Stomach (tissue), 8 donors: ENCODE measurements at regions not wholly inside any gene's neighbourhood (a gene's known extent, or its start where the extent isn't known, plus 50 kb on each side); places are given as distances from the start of the nearest gene placed in this dataset.

Source experiments
- DNase-seq, 2 donors: peaks; one replicate each; pipeline versions ENCODE4 v3.0.0 to v3.0.0-alpha.2; 2013 to 2019
- H3K27ac ChIP-seq, 5 donors: fragments of 200-600 bp in 4 of 5; sonication (generic) in 4 of 5; one replicate each; pipeline ENCODE4 v1.5.1; 2013 to 2019; ENCODE audit warnings: mild to moderate bottlenecking in 1 of 5, moderate library complexity in 1 of 5
- H3K27me3 ChIP-seq, 3 donors: fragments of 200-600 bp; sonication (generic); one replicate each; pipeline ENCODE4 v1.5.1; 2017 to 2019; ENCODE audit warnings: mixed run types in 1 of 3
- H3K36me3 ChIP-seq, 4 donors: fragments of 200-600 bp; sonication (generic); 1 replicate in 3 of 4; 2 replicates in 1 of 4; pipeline ENCODE4 v1.5.1; 2016 to 2019
- H3K4me1 ChIP-seq, 4 donors: fragments of 200-600 bp; sonication (generic); one replicate each; pipeline ENCODE4 v1.5.1; 2016 to 2019
- H3K4me3 ChIP-seq, 4 donors: fragments of 200-600 bp; sonication (generic) in 3 of 4; one replicate each; pipeline ENCODE4 v1.5.1; 2016 to 2019; ENCODE audit warnings: mild to moderate bottlenecking in 1 of 4
- H3K9me3 ChIP-seq, 4 donors: fragments of 200-600 bp; sonication (generic); one replicate each; pipeline ENCODE4 v1.5.1; 2016 to 2019
- EP300 ChIP-seq: sonication (generic); formaldehyde crosslinking; IDR thresholded peaks from one replicate; pipeline ENCODE4 v1.6.1; 2017; ENCODE audit warnings: antibody characterized with exemption
- POLR2A ChIP-seq, 4 donors: fragments of 450-650 bp; IDR thresholded peaks; one replicate each; pipeline ENCODE4 v1.6.1; 2016; ENCODE audit warnings: antibody characterized with exemption in 4 of 4, control low read depth in 2 of 4, mild to moderate bottlenecking in 1 of 4, moderate library complexity in 1 of 4
- POLR2AphosphoS5 ChIP-seq, 3 donors: sonication (generic); formaldehyde crosslinking; IDR thresholded peaks; one replicate each; pipeline ENCODE4 v1.6.1; 2016; ENCODE audit warnings: antibody characterized with exemption in 3 of 3
- WGBS, 5 donors: extraction: QIAGEN DNeasy Blood & Tissue Kit in 3 of 5; methylation state at CpG; one replicate each; pipeline versions ENCODE4 v1.1.5 to v1.1.7; 2013 to 2018; 5-methylcytosine and 5-hydroxymethylcytosine counted together
- intact Hi-C: fragments of 100-400 bp; cut with DNase I; formaldehyde crosslinking; loops from one replicate; pipeline ENCODE4 v1.15.1; 2023; ENCODE audit warnings: low total_unique reads
- TF ChIP-seq, protein P1 (sequence below), 7 experiments: fragments of 450-650 bp in 4 of 7; fragments of 200-600 bp in 3 of 7; sonication (generic) in 3 of 7; IDR thresholded peaks; one replicate each; pipeline ENCODE4 v1.5.1; 2016 to 2019; ENCODE audit warnings: antibody characterized with exemption in 7 of 7, control low read depth in 2 of 7, mild to moderate bottlenecking in 1 of 7
- donor health status: healthy with polysubstance abuse.
- donor health status: Bipolar disorder and iron deficiency.
- donor health status: healthy.

DNA sequence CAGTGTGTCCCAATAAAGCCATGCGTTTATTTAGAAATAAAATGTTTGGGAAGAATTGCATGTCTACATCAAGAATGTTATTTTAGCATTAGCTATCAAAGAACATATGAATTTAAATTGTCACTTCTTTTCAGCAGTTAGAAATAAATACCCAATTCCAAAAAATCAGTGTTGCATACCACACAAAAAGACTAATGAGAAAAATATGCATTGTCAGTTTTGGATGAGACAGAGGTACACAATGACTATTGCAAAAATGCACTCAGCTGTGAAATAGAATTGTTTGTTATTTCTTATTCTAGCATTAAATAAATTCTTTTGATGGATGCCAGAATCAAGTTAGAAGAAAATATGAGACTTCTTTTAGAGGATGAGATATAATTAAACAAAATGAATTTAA lies 833.9 kb downstream of the SLITRK1 start:
- intact Hi-C loops = no loop called here
- TF ChIP-seq, protein P1, sequence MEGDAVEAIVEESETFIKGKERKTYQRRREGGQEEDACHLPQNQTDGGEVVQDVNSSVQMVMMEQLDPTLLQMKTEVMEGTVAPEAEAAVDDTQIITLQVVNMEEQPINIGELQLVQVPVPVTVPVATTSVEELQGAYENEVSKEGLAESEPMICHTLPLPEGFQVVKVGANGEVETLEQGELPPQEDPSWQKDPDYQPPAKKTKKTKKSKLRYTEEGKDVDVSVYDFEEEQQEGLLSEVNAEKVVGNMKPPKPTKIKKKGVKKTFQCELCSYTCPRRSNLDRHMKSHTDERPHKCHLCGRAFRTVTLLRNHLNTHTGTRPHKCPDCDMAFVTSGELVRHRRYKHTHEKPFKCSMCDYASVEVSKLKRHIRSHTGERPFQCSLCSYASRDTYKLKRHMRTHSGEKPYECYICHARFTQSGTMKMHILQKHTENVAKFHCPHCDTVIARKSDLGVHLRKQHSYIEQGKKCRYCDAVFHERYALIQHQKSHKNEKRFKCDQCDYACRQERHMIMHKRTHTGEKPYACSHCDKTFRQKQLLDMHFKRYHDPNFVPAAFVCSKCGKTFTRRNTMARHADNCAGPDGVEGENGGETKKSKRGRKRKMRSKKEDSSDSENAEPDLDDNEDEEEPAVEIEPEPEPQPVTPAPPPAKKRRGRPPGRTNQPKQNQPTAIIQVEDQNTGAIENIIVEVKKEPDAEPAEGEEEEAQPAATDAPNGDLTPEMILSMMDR (IDR thresholded peaks at IDR 0.05) = no peak
- no peak for TF ChIP-seq EP300
- no peak for TF ChIP-seq POLR2AphosphoS5 (IDR thresholded peaks at IDR 0.05)
- TF ChIP-seq POLR2A (IDR thresholded peaks at IDR 0.05) = no peak
- Histone ChIP-seq H3K4me1 (no peaks in the 10 kb centered on the region), H3K27me3 (no peaks in the 10 kb centered on the region), H3K27ac (no peak overlapping the region), H3K36me3 (no peaks in the 10 kb centered on the region), H3K9me3 (peaks cover 0 to 4% (median 0%) of the 10 kb centered on the region in 4 donors), H3K4me3 (no peak overlapping the region)
- DNase-seq = no peak
- WGBS, 5 donors = 78 to 90% (median 84%) methylated on average over 1 of the region's 1 CpG

DNA sequence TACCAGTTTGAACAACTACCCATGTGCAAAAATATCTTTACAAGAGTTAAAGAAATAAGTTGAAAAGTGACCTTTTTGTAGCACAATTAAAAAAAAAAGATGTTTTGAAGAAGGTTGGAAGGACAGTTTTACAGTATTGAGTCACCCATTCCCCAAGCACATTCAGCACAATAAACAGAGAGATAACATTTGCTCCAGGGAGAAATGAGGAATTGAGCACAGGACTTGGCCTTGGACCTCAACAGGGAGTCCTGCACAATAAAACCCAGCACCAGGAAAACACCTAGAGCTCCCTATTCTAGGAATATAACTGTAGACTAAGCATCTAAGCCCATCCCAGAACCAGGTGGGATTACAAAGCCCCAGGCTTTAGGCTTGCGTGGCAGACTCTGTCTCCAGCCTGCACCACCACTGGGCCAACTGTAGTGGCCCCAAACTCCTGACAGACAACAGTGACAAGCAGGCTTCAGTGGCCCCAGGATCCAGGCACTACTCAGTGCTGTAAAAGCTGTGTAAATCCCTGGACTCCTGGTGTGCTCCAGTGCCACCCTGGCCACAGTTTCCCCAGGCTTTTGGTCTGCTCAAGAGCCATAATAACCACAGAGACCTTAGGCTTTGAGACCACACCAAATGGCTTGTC lies 857.2 kb downstream of the SLITRK1 start:
- 78 to 100% (median 80%) methylated on average over 1 of the region's 1 CpG for WGBS, 5 donors
- no peak overlapping the region for H3K27ac ChIP-seq
- TF ChIP-seq POLR2A (IDR thresholded peaks at IDR 0.05) = no peak
- TF ChIP-seq, protein P1 (IDR thresholded peaks at IDR 0.05) = no peak
- TF ChIP-seq EP300 = no peak
- TF ChIP-seq POLR2AphosphoS5 (IDR thresholded peaks at IDR 0.05) = no peak
- H3K9me3 ChIP-seq = peaks cover 0 to 5% (median 0%) of the 10 kb centered on the region in 4 donors
- DNase-seq = no peak
- H3K36me3 ChIP-seq = no peaks in the 10 kb centered on the region
- H3K4me1 ChIP-seq = no peaks in the 10 kb centered on the region
- no peaks in the 10 kb centered on the region for H3K27me3 ChIP-seq
- H3K4me3 ChIP-seq = no peak overlapping the region
- intact Hi-C loops = no loop called here

DNA sequence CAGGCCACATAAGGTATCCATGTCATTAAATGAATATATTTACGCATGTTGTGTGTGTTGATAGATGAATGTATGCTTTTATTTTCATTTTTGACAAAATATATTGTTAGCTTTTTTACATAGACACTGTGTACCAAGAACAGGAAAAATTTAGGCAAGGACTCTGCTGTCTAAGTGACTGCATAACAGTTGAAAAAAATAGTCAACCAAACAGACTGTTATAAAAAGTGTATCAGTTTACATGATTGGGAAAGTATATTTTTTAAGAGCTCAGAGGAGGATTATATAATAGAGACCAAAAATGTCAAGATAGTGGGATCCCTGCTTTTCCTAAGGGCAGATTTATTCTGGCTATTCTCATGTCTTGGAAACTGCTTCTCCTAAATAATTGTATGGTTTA lies 858.0 kb downstream of the SLITRK1 start:
- H3K36me3 ChIP-seq = no peaks in the 10 kb centered on the region
- H3K4me3 ChIP-seq = no peak overlapping the region
- 78 to 100% (median 86%) methylated on average over 1 of the region's 1 CpG for WGBS, 5 donors
- intact Hi-C loops = no loop called here
- H3K27ac ChIP-seq = no peak overlapping the region
- H3K4me1 ChIP-seq = no peaks in the 10 kb centered on the region
- no peak for DNase-seq
- H3K9me3 ChIP-seq = no peaks in the 10 kb centered on the region
- TF ChIP-seq EP300 (no peak), POLR2AphosphoS5 (IDR thresholded peaks at IDR 0.05) (no peak), POLR2A (IDR thresholded peaks at IDR 0.05) (no peak)
- TF ChIP-seq, protein P1 (IDR thresholded peaks at IDR 0.05) = no peak
- H3K27me3 ChIP-seq = no peaks in the 10 kb centered on the region

DNA sequence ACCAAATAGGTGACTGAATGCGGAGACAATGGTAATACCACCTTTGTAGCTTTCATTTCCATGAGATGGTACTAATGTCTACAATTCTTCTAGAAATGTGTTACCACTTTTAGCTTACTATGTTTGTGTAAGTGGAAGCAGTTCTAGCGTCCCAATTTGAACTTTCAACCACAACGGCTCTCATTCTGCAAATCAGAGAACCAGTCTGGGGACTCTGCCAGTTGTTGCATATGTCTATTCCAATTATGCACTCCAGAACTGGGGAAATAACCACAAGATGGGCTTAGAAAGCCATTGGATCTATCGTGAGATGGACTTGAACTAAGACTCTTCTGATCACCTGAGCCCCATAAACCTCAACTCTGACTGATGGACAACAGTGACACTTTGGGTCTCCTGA lies 862.3 kb downstream of the SLITRK1 start:
- 75 to 85% (median 83%) methylated on average over 4 of the region's 4 CpGs for WGBS, 5 donors
- Histone ChIP-seq H3K27me3 (no peaks in the 10 kb centered on the region), H3K27ac (no peak overlapping the region), H3K36me3 (no peaks in the 10 kb centered on the region), H3K4me1 (no peaks in the 10 kb centered on the region), H3K9me3 (no peaks in the 10 kb centered on the region), H3K4me3 (no peak overlapping the region)
- no peak for DNase-seq
- intact Hi-C loops = no loop called here
- TF ChIP-seq, protein P1 (IDR thresholded peaks at IDR 0.05) = no peak
- TF ChIP-seq POLR2A (IDR thresholded peaks at IDR 0.05) (no peak), EP300 (no peak), POLR2AphosphoS5 (IDR thresholded peaks at IDR 0.05) (no peak)
